Upper lobe of right lung (tissue), 1 donor: ENCODE measurements at regions not wholly inside any gene's neighbourhood (a gene's known extent, or its start where the extent isn't known, plus 50 kb on each side); places are given as distances from the start of the nearest gene placed in this dataset.
"Not testable (repeated sequence)": the region's sequence is repeated elsewhere in the genome, so short reads cannot be mapped to it uniquely, and the experiment has no call there.

Experiments used
- ATAC-seq: fragments of 200-7000 bp; cut with Tn5 transposase; one replicate; pipeline ENCODE4 v1.9.1; 2020; ENCODE audit warnings: mild to moderate bottlenecking, moderate library complexity
- DNase-seq: peaks from one replicate; pipeline ENCODE4 v3.0.0-alpha.2; 2020
- H3K27ac ChIP-seq: fragments of 200-600 bp; one replicate; pipeline ENCODE4 v1.8.0; 2022
- H3K27me3 ChIP-seq: fragments of 200-600 bp; one replicate; pipeline ENCODE4 v1.8.0; 2022; ENCODE audit warnings: mild to moderate bottlenecking
- H3K36me3 ChIP-seq: fragments of 200-600 bp; one replicate; pipeline ENCODE4 v1.8.0; 2022
- H3K4me1 ChIP-seq: fragments of 200-600 bp; one replicate; pipeline ENCODE4 v1.8.0; 2022
- H3K4me3 ChIP-seq: fragments of 200-600 bp; one replicate; pipeline ENCODE4 v1.8.0; 2022; ENCODE audit warnings: mild to moderate bottlenecking
- H3K9me3 ChIP-seq: fragments of 200-600 bp; one replicate; pipeline ENCODE4 v1.8.0; 2022
- intact Hi-C: fragments of 100-400 bp; cut with DNase I; formaldehyde crosslinking; loops from one replicate; pipeline ENCODE4 v1.11.0; 2022
- TF ChIP-seq, protein P1 (sequence below): fragments of 200-600 bp; IDR thresholded peaks from one replicate; pipeline ENCODE4 v1.8.0; 2022; ENCODE audit warnings: antibody characterized with exemption
- donor health status: DM: no; HTN: yes; CAD: no; lungs with severe emphysema.

DNA sequence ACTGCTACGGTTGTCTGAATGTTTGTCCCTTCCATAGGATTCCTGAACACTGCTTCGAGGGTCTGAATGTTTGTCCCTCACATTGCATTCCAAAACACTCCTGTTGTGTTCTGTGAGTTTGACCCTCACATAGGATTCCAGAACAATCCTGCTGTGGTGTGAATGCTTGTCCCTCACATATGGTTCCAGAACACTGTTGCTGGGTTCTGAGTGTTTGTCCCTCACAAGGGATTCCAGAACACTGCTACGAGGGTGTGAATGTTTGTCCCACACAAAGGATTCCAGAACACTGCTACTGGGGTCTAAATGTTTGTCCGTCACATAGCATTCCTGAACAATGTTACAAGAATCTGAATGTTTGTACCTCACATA, 201.2 kb downstream of the FOXD4L6 start:
- ATAC-seq (no peak), DNase-seq (no peak)
- no peaks in the 10 kb centered on the region for H3K36me3 ChIP-seq
- peaks cover 65% of the 10 kb centered on the region for H3K9me3 ChIP-seq
- intact Hi-C loops = no loop called here
- H3K27me3 ChIP-seq = no peaks in the 10 kb centered on the region
- TF ChIP-seq, protein P1, sequence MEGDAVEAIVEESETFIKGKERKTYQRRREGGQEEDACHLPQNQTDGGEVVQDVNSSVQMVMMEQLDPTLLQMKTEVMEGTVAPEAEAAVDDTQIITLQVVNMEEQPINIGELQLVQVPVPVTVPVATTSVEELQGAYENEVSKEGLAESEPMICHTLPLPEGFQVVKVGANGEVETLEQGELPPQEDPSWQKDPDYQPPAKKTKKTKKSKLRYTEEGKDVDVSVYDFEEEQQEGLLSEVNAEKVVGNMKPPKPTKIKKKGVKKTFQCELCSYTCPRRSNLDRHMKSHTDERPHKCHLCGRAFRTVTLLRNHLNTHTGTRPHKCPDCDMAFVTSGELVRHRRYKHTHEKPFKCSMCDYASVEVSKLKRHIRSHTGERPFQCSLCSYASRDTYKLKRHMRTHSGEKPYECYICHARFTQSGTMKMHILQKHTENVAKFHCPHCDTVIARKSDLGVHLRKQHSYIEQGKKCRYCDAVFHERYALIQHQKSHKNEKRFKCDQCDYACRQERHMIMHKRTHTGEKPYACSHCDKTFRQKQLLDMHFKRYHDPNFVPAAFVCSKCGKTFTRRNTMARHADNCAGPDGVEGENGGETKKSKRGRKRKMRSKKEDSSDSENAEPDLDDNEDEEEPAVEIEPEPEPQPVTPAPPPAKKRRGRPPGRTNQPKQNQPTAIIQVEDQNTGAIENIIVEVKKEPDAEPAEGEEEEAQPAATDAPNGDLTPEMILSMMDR = no peak
- H3K4me1 ChIP-seq = no peaks in the 10 kb centered on the region
- no peak overlapping the region for H3K4me3 ChIP-seq
- no peak overlapping the region for H3K27ac ChIP-seq

DNA sequence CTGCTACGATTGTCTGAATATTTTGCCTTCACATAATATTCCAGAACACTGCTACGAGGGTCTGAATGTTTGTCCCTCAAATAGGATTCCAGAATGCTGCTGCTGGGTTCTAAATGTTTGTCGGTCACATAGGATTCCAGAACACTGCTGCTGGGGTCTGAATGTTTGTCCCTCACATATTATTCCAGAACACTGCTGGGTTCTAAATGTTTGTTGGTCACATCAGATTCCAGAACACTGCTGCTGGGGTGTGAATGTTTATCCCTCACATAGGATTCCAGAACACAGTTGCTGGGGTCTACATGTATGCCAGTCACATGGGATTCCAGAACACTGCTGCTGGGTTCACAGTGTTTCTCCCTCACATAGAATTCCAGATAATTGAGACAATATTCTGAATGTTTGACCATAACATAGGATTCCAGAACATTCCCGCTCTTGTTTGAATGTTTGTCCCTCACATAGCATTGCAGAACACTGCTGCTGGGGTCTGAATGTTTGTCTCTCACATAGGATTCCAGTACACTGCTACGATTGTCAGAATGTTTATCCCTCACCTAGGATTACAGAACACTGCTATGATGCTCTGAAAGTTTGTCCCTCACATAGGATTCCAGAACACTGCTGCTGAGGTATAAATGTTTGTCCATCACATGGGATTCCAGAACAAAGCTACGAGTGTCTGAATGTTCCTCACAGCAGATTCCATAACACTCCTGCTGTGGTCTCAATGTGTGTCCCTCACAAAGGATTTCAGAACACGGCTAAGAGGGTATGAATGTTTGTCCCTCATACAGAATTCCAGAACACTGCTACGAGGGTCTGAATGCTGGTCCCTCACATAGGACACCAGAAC, 201.8 kb downstream of the FOXD4L6 start:
- ATAC-seq (no peak), DNase-seq (no peak)
- intact Hi-C loops = no loop called here
- H3K27me3 ChIP-seq = no peaks in the 10 kb centered on the region
- no peak overlapping the region for H3K4me3 ChIP-seq
- TF ChIP-seq, protein P1 = no peak
- H3K27ac ChIP-seq = no peak overlapping the region
- no peaks in the 10 kb centered on the region for H3K36me3 ChIP-seq
- H3K4me1 ChIP-seq = no peaks in the 10 kb centered on the region
- peaks cover 68% of the 10 kb centered on the region for H3K9me3 ChIP-seq

DNA sequence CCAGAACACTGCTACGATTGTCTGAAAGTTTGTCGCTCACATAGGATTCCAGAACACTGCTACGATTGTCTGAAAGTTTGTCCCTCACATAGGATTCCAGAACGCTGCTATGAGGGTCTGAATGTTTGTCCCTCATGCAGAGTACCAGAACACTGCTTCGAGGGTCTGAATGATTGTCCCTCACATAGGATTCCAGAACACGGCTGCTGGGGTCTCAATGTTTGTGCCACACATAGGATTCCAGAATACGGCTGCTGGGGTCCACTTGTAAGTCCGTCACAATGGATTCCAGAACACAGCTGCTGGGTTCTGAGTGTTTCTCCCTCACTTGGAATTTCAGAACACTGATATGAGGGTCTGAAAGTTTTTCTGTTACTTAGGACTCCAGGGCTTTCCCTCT, 203.3 kb downstream of the FOXD4L6 start:
- Histone ChIP-seq H3K4me1 (no peaks in the 10 kb centered on the region), H3K36me3 (no peaks in the 10 kb centered on the region), H3K4me3 (no peak overlapping the region), H3K27me3 (no peaks in the 10 kb centered on the region), H3K27ac (no peak overlapping the region), H3K9me3 (peaks cover 77% of the 10 kb centered on the region)
- TF ChIP-seq, protein P1 = no peak
- intact Hi-C loops = no loop called here
- ATAC-seq (peak; percentile 4), DNase-seq (no peak)

DNA sequence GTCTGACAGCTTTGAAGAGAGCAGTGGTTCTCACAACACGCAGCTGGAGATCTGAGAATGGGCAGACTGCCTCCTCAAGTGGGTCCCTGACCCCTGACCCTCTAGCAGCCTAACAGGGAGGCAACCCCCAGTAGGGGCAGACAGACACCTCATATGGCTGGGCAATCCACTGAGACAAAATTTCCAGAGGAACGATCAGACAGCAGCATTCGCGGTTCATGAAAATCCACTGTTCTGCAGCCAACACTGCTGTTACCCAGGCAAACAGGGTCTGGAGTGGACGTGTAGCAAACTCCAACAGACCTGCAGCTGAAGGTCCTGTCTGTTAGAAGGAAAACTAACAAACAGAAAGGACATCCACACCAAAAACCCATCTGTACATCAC, 212.1 kb downstream of the FOXD4L6 start:
- H3K27me3 ChIP-seq, DNase-seq, ATAC-seq, H3K4me3 ChIP-seq, H3K27ac ChIP-seq, H3K36me3 ChIP-seq, intact Hi-C loops, H3K4me1 ChIP-seq: not testable (repeated sequence)
- peaks cover 86% of the 10 kb centered on the region for H3K9me3 ChIP-seq

DNA sequence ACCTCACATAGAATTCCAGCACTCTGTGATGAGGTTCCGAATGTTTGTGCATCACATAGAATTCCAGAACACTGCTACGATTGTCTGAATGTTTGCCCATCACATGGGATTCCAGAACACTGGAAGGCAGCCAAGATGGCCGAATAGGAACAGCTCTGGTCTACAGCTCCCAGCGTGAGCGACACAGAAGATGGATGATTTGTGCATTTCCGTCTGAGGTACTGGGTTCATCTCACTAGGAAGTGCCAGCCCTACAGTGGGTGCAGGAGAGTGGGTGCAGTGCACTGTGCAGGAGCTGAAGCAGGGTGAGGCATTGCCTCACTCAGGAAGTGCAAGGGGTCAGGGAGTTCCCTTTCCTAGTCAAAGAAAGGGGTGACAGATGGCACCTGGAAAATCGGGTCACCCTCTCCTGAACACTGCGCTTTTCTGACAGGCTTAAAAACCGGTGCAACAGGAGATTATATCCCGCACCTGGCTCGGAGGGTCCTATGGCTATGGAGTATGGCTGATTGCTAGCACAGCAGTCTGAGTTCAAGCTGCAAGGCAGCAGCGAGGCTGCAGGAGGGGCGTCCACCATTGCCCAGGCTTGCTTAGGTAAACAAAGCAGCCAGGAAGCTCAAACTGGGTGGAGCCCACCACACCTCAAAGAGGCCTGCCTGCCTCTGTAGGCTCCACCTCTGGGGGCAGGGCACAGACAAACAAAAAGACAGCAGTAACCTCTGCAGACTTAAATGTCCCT, 212.7 kb downstream of the FOXD4L6 start:
- intact Hi-C loops, H3K4me1 ChIP-seq, H3K27me3 ChIP-seq, H3K27ac ChIP-seq, H3K4me3 ChIP-seq, ATAC-seq, H3K36me3 ChIP-seq: not testable (repeated sequence)
- peaks cover 84% of the 10 kb centered on the region for H3K9me3 ChIP-seq
- peak; percentile 61 for DNase-seq

DNA sequence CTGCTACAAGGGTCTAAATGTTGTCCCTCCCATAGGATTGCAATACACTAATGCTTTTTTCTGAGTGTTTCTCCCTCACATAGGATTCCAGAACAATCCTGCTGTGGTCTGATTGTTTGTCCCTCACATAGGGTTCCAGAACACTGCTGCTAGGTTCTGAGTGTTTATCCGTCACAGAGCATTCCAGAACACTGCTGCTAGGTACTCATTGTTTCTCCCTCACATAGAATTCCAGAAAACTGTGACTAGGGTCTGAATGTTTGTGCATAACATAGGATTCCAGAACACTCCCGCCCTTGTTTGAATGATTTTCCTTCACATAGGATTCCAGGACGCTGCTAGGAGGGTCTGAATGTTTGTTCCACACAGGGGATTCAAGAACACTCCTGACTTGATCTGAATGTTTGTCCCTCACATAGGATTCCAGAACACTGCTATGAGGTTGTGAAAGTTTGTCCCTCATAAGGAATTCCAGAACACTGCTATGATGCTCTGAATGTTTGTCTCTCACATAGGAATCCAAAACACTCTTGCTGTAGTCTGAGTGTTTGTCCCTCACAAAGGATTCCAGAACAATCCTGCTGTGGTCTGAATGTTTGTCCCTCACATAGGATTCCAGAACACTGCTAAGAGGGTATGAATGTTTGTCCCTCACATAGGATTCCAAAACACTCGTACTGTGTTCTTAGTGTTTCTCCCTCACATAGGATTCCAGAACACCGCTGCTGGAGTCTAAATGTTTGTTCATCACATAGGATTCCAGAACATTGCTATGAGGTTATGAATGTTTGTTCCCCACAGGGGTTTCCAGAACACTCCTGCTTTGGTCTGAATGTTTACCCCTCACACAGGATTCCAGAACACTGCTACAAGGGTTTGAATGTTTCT, 213.5 kb downstream of the FOXD4L6 start:
- intact Hi-C loops = no loop called here
- TF ChIP-seq, protein P1 = no peak
- H3K4me1 ChIP-seq = no peaks in the 10 kb centered on the region
- H3K9me3 ChIP-seq = peaks cover 85% of the 10 kb centered on the region
- H3K4me3 ChIP-seq = no peak overlapping the region
- no peaks in the 10 kb centered on the region for H3K36me3 ChIP-seq
- peak; percentile 36 for ATAC-seq
- no peak overlapping the region for H3K27ac ChIP-seq
- H3K27me3 ChIP-seq = no peaks in the 10 kb centered on the region
- no peak for DNase-seq
